Stomach (tissue), 4 donors: ENCODE measurements at regions not wholly inside any gene's neighbourhood (a gene's known extent, or its start where the extent isn't known, plus 50 kb on each side); places are given as distances from the start of the nearest gene placed in this dataset.

Experiments
- CTCF ChIP-seq, 7 experiments: fragments of 450-650 bp in 4 of 7; fragments of 200-600 bp in 3 of 7; sonication (generic) in 3 of 7; IDR thresholded peaks; one replicate each; pipeline ENCODE4 v1.5.1; 2016 to 2019; ENCODE audit warnings: antibody characterized with exemption in 7 of 7, control low read depth in 2 of 7, mild to moderate bottlenecking in 1 of 7
- POLR2A ChIP-seq, 4 donors: fragments of 450-650 bp; IDR thresholded peaks; one replicate each; pipeline ENCODE4 v1.6.1; 2016; ENCODE audit warnings: antibody characterized with exemption in 4 of 4, control low read depth in 2 of 4, mild to moderate bottlenecking in 1 of 4, moderate library complexity in 1 of 4

DNA sequence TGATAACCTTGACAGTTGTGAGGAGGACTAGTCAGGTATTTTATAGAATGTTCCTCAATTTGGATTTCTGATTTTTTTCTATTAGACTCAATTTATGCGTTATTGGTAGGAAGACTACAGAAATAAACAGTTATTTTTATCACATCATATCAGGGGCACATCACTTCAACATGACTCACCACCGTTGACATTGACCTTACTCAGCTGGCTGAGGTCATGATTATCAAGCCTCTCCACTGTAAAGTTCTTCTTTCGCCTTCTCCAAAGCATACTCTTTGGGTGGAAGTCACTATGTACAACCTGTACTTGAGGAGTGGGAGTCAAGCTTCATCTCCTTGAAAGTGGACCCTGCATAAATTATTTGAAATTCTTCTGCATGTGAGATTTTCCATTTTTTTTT, 194.3 kb upstream of the IGFBP3 start:
- TF ChIP-seq CTCF (IDR thresholded peaks at IDR 0.05): no peak
- no peak for TF ChIP-seq POLR2A (IDR thresholded peaks at IDR 0.05)
